HTERT RPE-1 (cell line): ENCODE measurements at regions not wholly inside any gene's neighbourhood (a gene's known extent, or its start where the extent isn't known, plus 50 kb on each side); places are given as distances from the start of the nearest gene placed in this dataset.
"Not testable (repeated sequence)": the region's sequence is repeated elsewhere in the genome, so short reads cannot be mapped to it uniquely, and the experiment has no call there.

Experiments used
- in situ Hi-C: fragments of 300-500 bp; cut with MboI; formaldehyde crosslinking; loops from 4 replicates; pipeline ENCODE4 v1.14.3; 2020; ENCODE audit warnings: low sequenced_read_pairs

DNA sequence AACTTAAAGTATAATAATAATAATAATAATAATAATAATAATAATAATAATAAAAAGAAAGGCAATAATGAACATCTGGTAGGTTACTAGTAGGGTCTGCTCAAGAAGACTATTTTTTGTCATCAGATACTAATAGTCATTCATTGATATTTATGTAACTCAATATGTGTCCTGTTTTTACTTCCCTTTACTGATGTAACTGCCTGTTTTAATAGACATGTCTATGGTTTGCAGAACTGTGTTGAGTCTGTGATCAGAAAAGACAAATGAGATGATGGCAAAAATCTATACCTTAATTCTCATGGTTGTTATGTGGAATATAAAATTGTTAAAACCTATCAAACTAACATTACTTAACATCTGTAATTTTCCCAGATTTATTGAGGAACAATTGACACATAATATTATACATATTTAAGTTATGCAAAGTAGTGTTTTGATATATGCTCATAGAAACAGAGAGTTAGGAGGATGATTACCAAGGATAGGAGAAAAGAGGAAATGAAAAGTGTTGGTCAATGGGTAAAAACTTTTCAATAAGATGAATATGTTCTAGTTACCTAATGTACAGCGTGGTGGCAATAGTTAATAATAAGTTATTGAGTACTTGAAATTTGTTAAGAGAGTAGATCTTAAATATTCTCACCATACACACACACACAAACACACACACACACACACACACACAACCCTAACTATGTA, 699.4 kb downstream of the ZPLD1 start:
- in situ Hi-C loops, result no loop called here

- in situ Hi-C loops, result no loop called here
Observed at GRCh38 chr3:103136621-103137020, 701.8 kb downstream of the ZPLD1 start.

GRCh38 chr3:103137830-103138229, 703.0 kb downstream of the ZPLD1 start:
- in situ Hi-C loops, result no loop called here

DNA sequence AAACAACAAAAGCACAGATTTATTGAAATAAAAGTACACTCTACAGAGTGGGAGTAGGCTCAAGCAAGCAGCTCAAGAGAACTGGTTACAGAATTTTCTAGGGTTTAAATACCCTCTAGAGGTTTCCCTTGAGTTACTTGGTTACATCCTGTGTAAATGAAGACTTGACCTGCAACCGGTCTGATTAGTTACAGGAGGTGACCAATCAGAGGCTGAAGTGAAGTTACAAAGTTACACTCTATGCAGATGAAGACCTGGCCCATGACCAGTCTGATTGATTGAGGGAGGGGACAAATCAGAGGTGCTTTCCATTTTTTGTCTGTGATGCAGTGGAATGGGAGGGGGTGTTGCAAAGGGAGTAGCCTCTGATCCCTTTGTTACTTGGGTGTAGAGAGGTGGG, 723.4 kb downstream of the ZPLD1 start:
- in situ Hi-C loops, result no loop called here

- in situ Hi-C loops, result no loop called here
Observed at GRCh38 chr3:103166890-103167289, 732.1 kb downstream of the ZPLD1 start.

- in situ Hi-C loops, result no loop called here
Observed at GRCh38 chr3:103167850-103168249, 733.0 kb downstream of the ZPLD1 start.

DNA sequence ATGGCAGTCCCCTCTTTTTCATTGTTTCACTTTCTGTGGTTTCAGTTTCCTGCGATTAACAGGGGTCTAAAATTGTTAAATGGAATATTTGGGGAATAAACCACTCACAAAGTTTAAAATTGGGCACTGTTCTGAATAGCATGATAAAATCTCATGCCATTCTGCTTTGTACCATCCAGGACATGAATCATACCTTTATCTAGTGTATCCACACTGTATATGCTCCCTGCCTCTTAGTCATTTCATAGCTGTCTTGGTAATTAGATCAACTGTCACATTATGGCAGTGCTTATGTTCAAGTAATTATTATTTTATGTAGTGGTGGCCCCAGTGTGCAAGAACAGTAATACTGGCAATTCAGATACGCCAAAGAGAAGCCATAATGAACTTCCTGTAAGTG, 734.5 kb downstream of the ZPLD1 start:
- in situ Hi-C loops, result no loop called here

GRCh38 chr3:103170651-103171050, 735.8 kb downstream of the ZPLD1 start:
- in situ Hi-C loops, result no loop called here

GRCh38 chr3:103173940-103174339, 739.1 kb downstream of the ZPLD1 start:
- in situ Hi-C loops, result no loop called here

- in situ Hi-C loops, result no loop called here
Observed at GRCh38 chr3:103181160-103181559, 746.3 kb downstream of the ZPLD1 start.

- in situ Hi-C loops, result no loop called here
Observed at GRCh38 chr3:103184772-103185171, 750.0 kb downstream of the ZPLD1 start.

DNA sequence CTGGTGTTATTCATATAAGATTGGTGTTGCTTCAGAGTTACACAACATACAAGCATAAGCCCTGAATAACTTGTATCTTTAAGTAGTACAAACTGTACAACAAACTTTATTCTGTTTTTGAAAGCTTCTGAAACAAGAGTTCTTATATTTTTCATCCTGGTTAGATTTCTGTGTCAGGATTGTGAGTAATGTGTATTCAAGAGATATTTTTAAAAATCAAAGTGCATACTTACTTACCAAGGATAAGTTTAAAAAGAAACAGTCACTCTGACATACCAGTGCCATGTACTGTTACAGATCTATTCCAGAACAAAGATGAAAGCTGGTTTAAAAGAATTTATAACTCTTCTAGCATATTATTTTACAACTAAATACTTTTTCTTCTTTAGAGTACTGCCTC, 755.1 kb downstream of the ZPLD1 start:
- in situ Hi-C loops, result no loop called here

DNA sequence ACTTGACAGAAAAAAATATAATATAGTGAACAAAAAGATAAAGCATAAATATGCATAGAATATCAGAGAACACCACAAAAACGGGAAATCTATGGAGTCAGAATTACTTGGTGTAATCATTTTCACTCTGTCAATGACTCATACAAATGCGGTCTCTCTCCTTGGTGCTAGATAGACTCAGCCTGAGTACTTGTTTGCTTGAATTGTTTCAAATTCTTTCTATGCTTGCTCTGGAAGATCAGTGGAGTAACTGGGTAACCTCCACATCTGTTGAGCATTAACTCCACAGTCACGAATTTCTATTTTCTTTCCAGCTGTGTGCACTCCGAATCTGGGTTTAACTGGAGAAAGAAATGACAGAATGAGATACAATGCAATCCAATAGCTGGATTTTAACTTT, 760.4 kb downstream of the ZPLD1 start:
- in situ Hi-C loops, result no loop called here

DNA sequence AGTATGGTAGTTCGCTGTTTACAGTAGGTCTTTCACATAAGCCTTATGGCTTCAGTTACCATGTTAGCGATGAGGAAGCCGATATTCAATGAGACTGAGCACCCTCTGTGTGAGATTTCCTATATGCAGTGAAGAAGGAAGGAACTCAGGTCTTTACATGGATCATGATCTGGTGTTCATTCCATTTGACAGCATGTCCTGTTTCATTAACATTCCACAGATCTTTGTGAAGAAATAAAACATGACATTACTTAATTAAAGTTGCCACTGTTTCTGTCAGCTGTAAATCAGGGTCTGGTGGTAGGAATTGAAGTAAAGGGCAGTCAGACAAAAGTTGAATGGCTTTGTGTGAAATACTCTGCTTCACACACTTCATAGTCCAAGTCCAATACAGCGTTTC, 768.6 kb downstream of the ZPLD1 start:
- in situ Hi-C loops, result no loop called here

GRCh38 chr3:103210583-103210982, 775.8 kb downstream of the ZPLD1 start:
- in situ Hi-C loops, result no loop called here

GRCh38 chr3:103218146-103218545, 783.3 kb downstream of the ZPLD1 start:
- in situ Hi-C loops, result no loop called here

DNA sequence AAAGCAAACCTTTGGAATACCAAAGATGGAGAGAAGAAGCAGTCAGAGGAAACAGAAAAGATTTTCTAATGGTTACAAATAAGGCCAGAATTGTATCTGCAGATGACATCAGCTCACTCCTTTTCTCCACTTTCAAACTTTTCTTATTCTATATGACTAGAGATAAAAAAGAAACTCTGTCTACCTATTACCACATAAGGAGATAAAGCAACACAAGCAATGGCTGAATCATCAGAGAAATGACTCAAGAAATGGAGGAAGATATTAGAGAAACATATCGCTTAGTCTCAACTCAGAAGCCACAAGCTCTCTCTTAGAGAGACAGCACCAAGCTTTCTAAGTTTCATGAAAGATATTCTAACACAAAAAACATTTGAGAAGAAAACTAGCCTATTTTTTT, 784.0 kb downstream of the ZPLD1 start:
- in situ Hi-C loops, result no loop called here

DNA sequence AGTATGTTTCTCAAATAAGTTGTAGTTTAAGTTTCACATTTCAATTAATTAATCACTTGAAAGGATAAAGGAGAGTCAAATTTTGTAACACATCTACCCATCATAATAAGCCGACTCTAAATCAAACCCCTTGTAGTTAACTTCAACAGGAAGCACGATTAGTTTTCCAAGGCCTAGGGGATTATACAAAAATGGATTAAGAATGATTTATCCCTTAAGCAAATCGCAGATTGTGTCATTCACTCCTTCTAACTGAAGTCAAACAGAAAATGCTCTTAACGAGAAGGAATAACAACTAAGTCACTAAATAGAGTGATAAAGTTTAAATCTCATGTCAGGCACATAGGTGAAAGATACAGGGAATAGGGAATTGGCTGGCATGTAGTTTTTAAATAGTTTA, 792.8 kb downstream of the ZPLD1 start:
- in situ Hi-C loops, result no loop called here

DNA sequence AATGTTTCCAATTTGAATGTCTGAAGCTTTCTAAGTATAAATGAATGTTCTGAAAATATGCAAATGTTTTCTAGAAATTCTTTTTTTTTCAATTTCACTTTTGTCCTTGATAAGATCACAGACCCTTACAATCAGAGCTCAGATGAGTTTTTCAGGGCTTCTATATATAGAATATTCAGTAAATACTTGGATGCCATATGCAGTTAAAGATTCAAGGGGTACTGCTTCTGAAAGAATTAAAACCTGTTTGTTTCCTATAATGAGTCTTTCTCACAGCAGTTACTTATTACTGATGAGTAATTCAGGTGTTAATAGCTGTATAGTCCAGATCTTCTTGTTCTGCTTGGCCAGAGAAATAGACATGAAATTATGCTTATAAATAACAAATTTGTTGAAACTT, 812.6 kb downstream of the ZPLD1 start:
- in situ Hi-C loops, result no loop called here

DNA sequence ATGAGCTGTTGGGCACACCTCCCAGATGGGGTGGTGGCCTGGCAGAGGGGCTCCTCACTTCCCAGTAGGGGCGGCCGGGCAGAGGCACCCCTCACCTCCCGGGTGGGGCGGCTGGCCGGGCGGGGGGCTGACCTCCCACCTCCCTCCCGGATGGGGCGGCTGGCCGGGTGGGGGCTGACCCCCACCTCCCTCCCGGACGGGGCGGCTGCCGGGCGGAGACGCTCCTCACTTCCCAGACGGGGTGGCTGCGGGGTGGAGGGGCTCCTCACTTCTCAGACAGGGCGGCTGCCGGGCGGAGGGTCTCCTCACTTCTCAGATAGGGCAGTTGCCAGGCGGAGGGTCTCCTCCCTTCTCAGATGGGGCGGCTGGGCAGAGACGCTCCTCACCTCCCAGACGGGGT, 820.0 kb downstream of the ZPLD1 start:
- in situ Hi-C loops, result not testable (repeated sequence)

GRCh38 chr3:103269287-103269686, 834.5 kb downstream of the ZPLD1 start:
- in situ Hi-C loops, result no loop called here

DNA sequence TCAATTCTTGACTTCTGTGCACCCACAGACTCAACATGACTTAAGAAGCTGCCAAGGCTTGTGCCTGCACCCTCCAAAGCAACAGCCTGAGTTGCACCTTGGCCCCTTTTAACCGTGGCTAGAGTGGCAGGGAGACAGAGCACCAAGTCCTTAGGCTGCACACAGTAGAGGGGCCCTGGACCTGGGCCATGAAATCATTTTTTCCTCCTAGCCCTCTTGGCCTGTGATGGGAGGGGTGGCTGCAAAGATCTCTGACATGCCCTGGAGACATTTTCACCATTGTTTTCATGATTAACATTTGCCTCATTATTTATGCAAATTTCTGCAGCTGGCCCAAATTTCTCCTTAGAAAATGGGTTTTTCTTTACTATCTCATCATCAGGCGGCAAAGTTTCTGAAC, 836.8 kb downstream of the ZPLD1 start:
- in situ Hi-C loops, result no loop called here

DNA sequence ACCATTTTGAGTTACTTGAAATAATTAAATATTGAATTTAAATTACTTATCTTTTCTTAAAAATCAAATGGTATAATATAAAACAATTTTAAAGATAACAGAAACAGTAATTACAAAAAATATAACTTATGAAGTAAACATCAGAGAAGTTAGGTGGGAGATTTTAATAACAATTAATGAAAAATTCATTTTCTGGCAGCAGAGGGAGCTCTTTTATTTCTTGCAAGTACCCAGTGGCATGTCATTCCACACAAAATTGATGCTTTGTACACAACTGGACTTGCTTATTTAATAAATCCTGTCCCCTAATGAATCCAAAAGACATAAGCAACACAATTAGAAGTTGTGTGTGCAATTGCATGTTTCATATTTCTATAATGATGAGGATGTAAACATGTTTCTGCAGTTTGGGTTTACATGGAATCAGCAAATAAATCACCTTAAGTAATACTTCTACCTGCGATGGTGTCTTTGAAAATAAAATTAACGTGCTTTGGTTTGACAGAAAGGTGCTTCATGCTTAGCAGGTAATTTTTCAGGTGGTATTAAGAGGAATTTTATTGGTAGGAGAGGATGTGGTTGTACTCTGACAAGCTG, 861.3 kb downstream of the ZPLD1 start:
- in situ Hi-C loops, result no loop called here
